ENCODE measurements at regions not wholly inside any gene's neighbourhood (a gene's known extent, or its start where the extent isn't known, plus 50 kb on each side); places are given as distances from the start of the nearest gene placed in this dataset.

- TF ChIP-seq CTCF (IDR thresholded peaks at IDR 0.05; ENCODE audit: low read length): no peak
- TF ChIP-seq EZH2 (optimal IDR thresholded peaks at IDR 0.05; ENCODE audit: low read depth, low read length): no peak
- no peak for TF ChIP-seq EZH2phosphoT487 (IDR thresholded peaks at IDR 0.05; ENCODE audit: low read length)
Observed at GRCh38 chr14:44830371-44830770, 131.4 kb downstream of the KLHL28 start.

Data from MM.1S (cell line).